Lung (tissue), 11 donors: ENCODE measurements at regions not wholly inside any gene's neighbourhood (a gene's known extent, or its start where the extent isn't known, plus 50 kb on each side); places are given as distances from the start of the nearest gene placed in this dataset.

Source experiments
- ATAC-seq: fragments of 200-7000 bp; cut with Tn5 transposase; one replicate; pipeline ENCODE4 v1.9.1; 2020; ENCODE audit warnings: moderate number of reproducible peaks; ENCODE audit not compliant: insufficient read depth, low FRiP score
- DNase-seq, 3 donors: peaks; one replicate each; pipeline ENCODE4 v3.0.0-alpha.2; 2013 to 2017
- H3K27ac ChIP-seq, 2 donors: one replicate each; pipeline ENCODE4 v1.5.1; 2013; ENCODE audit warnings: mild to moderate bottlenecking in 2 of 2, moderate library complexity in 2 of 2, control low read depth in 1 of 2, inconsistent platforms in 1 of 2, low read depth in 1 of 2, low read length in 1 of 2
- H3K27me3 ChIP-seq, 3 donors: one replicate each; pipeline ENCODE4 v1.5.1; 2013; ENCODE audit warnings: low read length in 2 of 3; ENCODE audit not compliant: control insufficient read depth in 3 of 3, insufficient read depth in 3 of 3
- H3K36me3 ChIP-seq, 4 donors: one replicate each; pipeline ENCODE4 v1.5.1; 2013; ENCODE audit warnings: low read length in 4 of 4, mild to moderate bottlenecking in 1 of 4, moderate library complexity in 1 of 4; ENCODE audit not compliant: control insufficient read depth in 4 of 4, insufficient read depth in 4 of 4
- H3K4me1 ChIP-seq, 5 donors: one replicate each; pipeline ENCODE4 v1.5.1; 2013; ENCODE audit warnings: low read length in 5 of 5, mild to moderate bottlenecking in 2 of 5, moderate library complexity in 1 of 5; ENCODE audit not compliant: control insufficient read depth in 5 of 5, insufficient read depth in 5 of 5
- H3K4me3 ChIP-seq: one replicate; pipeline ENCODE4 v1.5.1; 2013; ENCODE audit warnings: mild to moderate bottlenecking, control low read depth, moderate library complexity
- H3K9ac ChIP-seq, 2 donors: one replicate each; pipeline ENCODE4 v1.5.1; 2013; ENCODE audit warnings: low read length in 2 of 2, control low read depth in 1 of 2; ENCODE audit not compliant: insufficient read depth in 1 of 2
- H3K9me3 ChIP-seq, 4 donors: one replicate each; pipeline ENCODE4 v1.5.1; 2013; ENCODE audit warnings: low read length in 3 of 4, mild to moderate bottlenecking in 1 of 4, moderate library complexity in 1 of 4; ENCODE audit not compliant: control insufficient read depth in 4 of 4, insufficient read depth in 3 of 4
- WGBS, 2 donors: extraction: QIAGEN DNeasy Blood & Tissue Kit; methylation state at CpG; one replicate each; pipeline ENCODE4 v1.1.7; 2013; 5-methylcytosine and 5-hydroxymethylcytosine counted together
- TF ChIP-seq, protein P1 (sequence below): IDR thresholded peaks from 2 replicates; pipeline ENCODE4 v1.5.1; 2012; ENCODE audit warnings: mild to moderate bottlenecking; ENCODE audit errors: control extremely low read depth, extremely low read depth
- donor health status: control.
- donor health status: control.
- donor health status: Bipolar disorder and iron deficiency.
- donor health status: healthy.
- donor health status: DM: yes; HTN: yes; CAD: no.

DNA sequence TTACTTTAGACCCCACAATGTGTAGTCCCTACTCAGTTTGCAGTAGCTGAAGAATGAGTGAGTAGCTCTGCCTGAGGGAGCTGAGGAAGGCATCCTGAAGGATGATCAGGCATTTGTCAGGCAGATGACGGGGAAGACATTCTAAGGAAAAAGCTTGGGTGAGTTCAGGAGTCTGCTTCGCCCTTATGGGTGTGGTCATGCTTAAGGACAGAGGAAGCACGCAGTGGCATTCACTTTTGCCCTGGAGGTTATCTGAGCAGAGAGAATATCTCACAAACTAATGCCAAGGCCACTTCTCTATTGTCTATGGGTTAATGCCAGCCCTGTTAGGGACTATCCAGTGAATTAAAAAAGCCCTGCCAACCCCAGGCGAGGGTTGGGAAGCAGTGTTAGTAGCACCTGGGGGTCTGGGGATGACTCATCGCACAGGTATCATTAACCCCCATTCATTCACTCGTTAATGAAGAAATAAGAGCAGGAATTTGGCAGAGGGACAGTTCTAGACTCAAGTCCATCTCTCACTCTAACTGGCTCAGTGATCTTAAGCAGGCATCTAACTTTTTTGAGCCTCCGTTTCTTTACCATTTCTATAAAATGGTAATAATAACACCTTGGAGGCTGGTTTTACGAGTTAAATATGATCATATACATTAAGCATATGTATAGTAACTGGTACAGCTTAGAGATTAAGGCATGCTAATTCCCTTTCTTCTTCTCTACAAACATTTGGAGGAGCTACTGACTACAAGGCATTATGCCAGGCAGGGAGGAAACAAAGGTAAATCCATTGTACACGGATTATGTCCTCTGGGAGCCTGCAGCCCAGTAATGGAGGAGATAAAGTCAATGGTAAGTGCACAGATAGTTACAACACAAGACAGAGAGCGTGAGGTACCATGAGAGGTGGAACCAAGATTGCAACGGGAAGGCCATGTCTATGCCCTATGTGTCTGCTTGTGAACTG, 93.2 kb upstream of the AKIRIN2 start:
- H3K4me1 ChIP-seq = peaks cover 0 to 8% (median 4%) of the 10 kb centered on the region in 5 donors
- TF ChIP-seq, protein P1, sequence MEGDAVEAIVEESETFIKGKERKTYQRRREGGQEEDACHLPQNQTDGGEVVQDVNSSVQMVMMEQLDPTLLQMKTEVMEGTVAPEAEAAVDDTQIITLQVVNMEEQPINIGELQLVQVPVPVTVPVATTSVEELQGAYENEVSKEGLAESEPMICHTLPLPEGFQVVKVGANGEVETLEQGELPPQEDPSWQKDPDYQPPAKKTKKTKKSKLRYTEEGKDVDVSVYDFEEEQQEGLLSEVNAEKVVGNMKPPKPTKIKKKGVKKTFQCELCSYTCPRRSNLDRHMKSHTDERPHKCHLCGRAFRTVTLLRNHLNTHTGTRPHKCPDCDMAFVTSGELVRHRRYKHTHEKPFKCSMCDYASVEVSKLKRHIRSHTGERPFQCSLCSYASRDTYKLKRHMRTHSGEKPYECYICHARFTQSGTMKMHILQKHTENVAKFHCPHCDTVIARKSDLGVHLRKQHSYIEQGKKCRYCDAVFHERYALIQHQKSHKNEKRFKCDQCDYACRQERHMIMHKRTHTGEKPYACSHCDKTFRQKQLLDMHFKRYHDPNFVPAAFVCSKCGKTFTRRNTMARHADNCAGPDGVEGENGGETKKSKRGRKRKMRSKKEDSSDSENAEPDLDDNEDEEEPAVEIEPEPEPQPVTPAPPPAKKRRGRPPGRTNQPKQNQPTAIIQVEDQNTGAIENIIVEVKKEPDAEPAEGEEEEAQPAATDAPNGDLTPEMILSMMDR = no peak
- peak; percentile 27 for ATAC-seq

DNA sequence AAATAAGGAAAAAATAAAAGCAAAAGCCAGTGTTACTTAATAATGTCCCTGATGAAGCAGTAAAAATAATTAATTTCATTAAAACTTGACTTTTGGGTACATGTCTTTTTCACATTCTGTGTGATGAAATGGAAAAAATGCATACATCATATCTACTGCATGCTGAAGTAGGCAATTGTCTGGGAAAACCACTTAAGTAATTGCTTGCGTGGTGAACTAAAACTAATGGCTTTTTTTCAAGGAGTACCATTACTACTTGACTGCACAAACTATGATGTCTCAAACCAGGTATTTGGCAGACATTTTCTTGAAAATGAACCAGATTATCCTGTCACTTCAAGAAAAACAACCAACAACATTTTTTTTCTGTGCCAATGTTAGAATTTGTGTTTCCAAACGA, 91.3 kb upstream of the AKIRIN2 start:
- Histone ChIP-seq H3K9me3 (no peaks in the 10 kb centered on the region), H3K9ac (no peak overlapping the region), H3K27me3 (no peaks in the 10 kb centered on the region), H3K4me1 (peaks cover 0 to 14% (median 4%) of the 10 kb centered on the region in 5 donors), H3K27ac (no peak overlapping the region), H3K36me3 (no peaks in the 10 kb centered on the region), H3K4me3 (no peak overlapping the region)
- TF ChIP-seq, protein P1 = no peak
- WGBS, 2 donors = 82 to 91% methylated on average over 2 of the region's 2 CpGs
- DNase-seq (no peak), ATAC-seq (no peak)

More for the DNA sequence above, 93.2 kb upstream of the AKIRIN2 start:
- no peaks in the 10 kb centered on the region for H3K27me3 ChIP-seq
- DNase-seq = no peak
- no peaks in the 10 kb centered on the region for H3K36me3 ChIP-seq
- H3K4me3 ChIP-seq = no peak overlapping the region
- 84 to 88% methylated on average over 11 of the region's 11 CpGs for WGBS, 2 donors
- no peaks in the 10 kb centered on the region for H3K9me3 ChIP-seq
- no peak overlapping the region for H3K27ac ChIP-seq
- H3K9ac ChIP-seq = no peak overlapping the region

DNA sequence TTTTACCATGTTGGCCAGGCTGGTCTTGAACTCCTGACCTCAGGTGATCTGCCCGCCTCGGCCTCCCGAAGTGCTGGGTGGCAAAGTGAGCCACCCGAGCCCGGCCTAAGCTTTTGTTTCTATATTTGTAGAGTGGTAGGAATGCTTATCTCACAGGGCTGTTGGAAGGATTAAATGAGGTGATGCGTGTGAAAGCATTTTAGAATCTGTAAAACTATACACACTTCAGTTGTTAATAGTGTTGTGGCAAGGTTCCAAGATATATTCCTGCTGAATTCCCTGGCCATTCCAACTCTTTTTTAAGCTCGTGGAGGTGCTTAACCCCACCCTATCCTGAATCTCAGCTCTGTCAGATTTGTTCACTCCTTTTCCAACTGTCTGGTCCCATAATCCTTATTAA, 89.9 kb upstream of the AKIRIN2 start:
- Histone ChIP-seq H3K9me3 (no peaks in the 10 kb centered on the region), H3K9ac (no peak overlapping the region), H3K27me3 (no peaks in the 10 kb centered on the region), H3K27ac (no peak overlapping the region), H3K4me3 (no peak overlapping the region), H3K36me3 (no peaks in the 10 kb centered on the region), H3K4me1 (peaks cover 0 to 14% (median 4%) of the 10 kb centered on the region in 5 donors)
- DNase-seq = no peak
- no peak for ATAC-seq
- TF ChIP-seq, protein P1 = no peak
- WGBS, 2 donors = 72 to 83% methylated on average over 7 of the region's 7 CpGs
